Mesenchymal stem cell (in vitro differentiated cells and primary cell): ENCODE measurements at regions not wholly inside any gene's neighbourhood (a gene's known extent, or its start where the extent isn't known, plus 50 kb on each side); places are given as distances from the start of the nearest gene placed in this dataset.

Source experiments
- DNase-seq: peaks from one replicate; pipeline ENCODE4 v3.0.0-alpha.2; 2013
- H2AFZ ChIP-seq: one replicate; pipeline ENCODE4 v1.6.1; 2013; ENCODE audit warnings: low read depth, mild to moderate bottlenecking, control low read depth, inconsistent platforms, low read length, moderate library complexity
- H2AK5ac ChIP-seq: 2 replicates; pipeline ENCODE4 v1.6.1; 2013; ENCODE audit warnings: low read length, moderate library complexity, mild to moderate bottlenecking, inconsistent platforms; ENCODE audit not compliant: severe bottlenecking
- H2BK120ac ChIP-seq: one replicate; pipeline ENCODE4 v1.6.1; 2013; ENCODE audit warnings: low read depth, mild to moderate bottlenecking, inconsistent platforms, low read length, moderate library complexity
- H2BK12ac ChIP-seq, 2 experiments: one replicate each; pipeline ENCODE4 v1.6.1; 2013; ENCODE audit warnings: inconsistent platforms in 2 of 2, low read length in 2 of 2, mild to moderate bottlenecking in 2 of 2, moderate library complexity in 2 of 2, control low read depth in 1 of 2
- H2BK15ac ChIP-seq: one replicate; pipeline ENCODE4 v1.6.1; 2013; ENCODE audit warnings: mild to moderate bottlenecking, low read depth, inconsistent platforms; ENCODE audit not compliant: poor library complexity, severe bottlenecking
- H2BK5ac ChIP-seq: 2 replicates; pipeline ENCODE4 v1.6.1; 2013; ENCODE audit warnings: low read depth, mild to moderate bottlenecking, low read length, control low read depth, inconsistent platforms; ENCODE audit not compliant: poor library complexity, severe bottlenecking
- H3K14ac ChIP-seq, 2 experiments: one replicate each; pipeline ENCODE4 v1.6.1; 2013; ENCODE audit warnings: inconsistent platforms in 2 of 2, low read length in 2 of 2, control low read depth in 1 of 2, mild to moderate bottlenecking in 1 of 2, moderate library complexity in 1 of 2
- H3K18ac ChIP-seq, 2 experiments: one replicate each; pipeline ENCODE4 v1.6.1; 2013; ENCODE audit warnings: inconsistent platforms in 2 of 2, low read length in 2 of 2, control low read depth in 1 of 2, low read depth in 1 of 2, mild to moderate bottlenecking in 1 of 2
- H3K23ac ChIP-seq, 2 experiments: one replicate each; pipeline ENCODE4 v1.6.1; 2013; ENCODE audit warnings: inconsistent platforms in 2 of 2, low read length in 2 of 2, mild to moderate bottlenecking in 2 of 2, moderate library complexity in 2 of 2, control low read depth in 1 of 2
- H3K27ac ChIP-seq: 2 replicates; pipeline ENCODE4 v1.5.1; 2013; ENCODE audit warnings: mild to moderate bottlenecking, moderate library complexity, low read length, control low read depth, inconsistent platforms; ENCODE audit not compliant: poor library complexity, severe bottlenecking
- H3K27me3 ChIP-seq, 2 experiments: 2 replicates each; pipeline versions ENCODE4 v1.6.1 to v1.7.0; 2013; ENCODE audit warnings: low read length in 2 of 2, mild to moderate bottlenecking in 2 of 2, moderate library complexity in 2 of 2, control low read depth in 1 of 2, inconsistent platforms in 1 of 2; ENCODE audit not compliant: control insufficient read depth in 1 of 2, insufficient read depth in 1 of 2
- H3K36me3 ChIP-seq, 2 experiments: 2 replicates each; pipeline versions ENCODE4 v1.6.1 to v1.7.0; 2013; ENCODE audit warnings: low read length in 2 of 2, control low read depth in 1 of 2, inconsistent platforms in 1 of 2, low read depth in 1 of 2, mild to moderate bottlenecking in 1 of 2; ENCODE audit not compliant: insufficient read depth in 2 of 2, control insufficient read depth in 1 of 2
- H3K4ac ChIP-seq, 2 experiments: one replicate each; pipeline ENCODE4 v1.6.1; 2013; ENCODE audit warnings: inconsistent platforms in 2 of 2, low read length in 2 of 2, mild to moderate bottlenecking in 2 of 2, moderate library complexity in 2 of 2, control low read depth in 1 of 2, low read depth in 1 of 2
- H3K4me1 ChIP-seq: 2 replicates; pipeline ENCODE4 v1.6.1; 2013; ENCODE audit warnings: low read depth, low read length, control low read depth; ENCODE audit not compliant: control insufficient read depth, insufficient read depth
- H3K4me2 ChIP-seq: 2 replicates; pipeline ENCODE4 v1.6.1; 2013; ENCODE audit warnings: low read length, mild to moderate bottlenecking, inconsistent platforms; ENCODE audit not compliant: poor library complexity, severe bottlenecking
- H3K4me3 ChIP-seq, 2 experiments: 2 replicates each; pipeline versions ENCODE4 v1.5.1 to v1.7.0; 2013; ENCODE audit warnings: low read length in 2 of 2, mild to moderate bottlenecking in 2 of 2, control low read depth in 1 of 2, low read depth in 1 of 2; ENCODE audit not compliant: insufficient read depth in 1 of 2
- H3K79me1 ChIP-seq: replicated peaks from 2 replicates; pipeline ENCODE4 v1.6.1; 2013; ENCODE audit warnings: mild to moderate bottlenecking, control low read depth, low read length, inconsistent platforms; ENCODE audit not compliant: poor library complexity, severe bottlenecking
- H3K9ac ChIP-seq: 2 replicates; pipeline ENCODE4 v1.7.0; 2013; ENCODE audit warnings: mild to moderate bottlenecking, low read length, moderate library complexity
- H3K9me3 ChIP-seq: 2 replicates; pipeline ENCODE4 v1.7.0; 2013; ENCODE audit warnings: mild to moderate bottlenecking, low read length; ENCODE audit not compliant: control insufficient read depth
- H4K8ac ChIP-seq: one replicate; pipeline ENCODE4 v1.6.1; 2013; ENCODE audit warnings: inconsistent platforms, mild to moderate bottlenecking, low read length, moderate library complexity
- H4K91ac ChIP-seq: one replicate; pipeline ENCODE4 v1.6.1; 2013; ENCODE audit warnings: mild to moderate bottlenecking, low read length, inconsistent platforms
- WGBS: methylation state at CpG from one replicate; pipeline ENCODE4 v1.1.7; 2013; ENCODE audit warnings: mixed read lengths; 5-methylcytosine and 5-hydroxymethylcytosine counted together

GRCh38 chr13:34417896-34418295 is 524.2 kb upstream of the NBEA start:
- H2BK15ac ChIP-seq: no peak overlapping the region
- H3K36me3 ChIP-seq: no peaks in the 10 kb centered on the region
- no peaks in the 10 kb centered on the region for H3K27me3 ChIP-seq
- H3K23ac ChIP-seq: no peak overlapping the region
- no peak overlapping the region for H2AK5ac ChIP-seq
- no peak overlapping the region for H2AFZ ChIP-seq
- 94% methylated on average over 2 of the region's 4 CpGs for WGBS
- H3K4ac ChIP-seq: no peak overlapping the region
- no peak overlapping the region for H3K18ac ChIP-seq
- no peak overlapping the region for H4K91ac ChIP-seq
- no peak overlapping the region for H3K4me3 ChIP-seq
- DNase-seq: no peak
- no peak overlapping the region for H2BK5ac ChIP-seq
- H3K14ac ChIP-seq: no peak overlapping the region
- no peak overlapping the region for H3K27ac ChIP-seq
- H3K9ac ChIP-seq: no peak overlapping the region
- H3K9me3 ChIP-seq: no peaks in the 10 kb centered on the region
- no peak overlapping the region for H4K8ac ChIP-seq
- H3K4me2 ChIP-seq: no peak overlapping the region
- no peak overlapping the region for H2BK120ac ChIP-seq
- H3K79me1 ChIP-seq: no peaks in the 10 kb centered on the region
- H3K4me1 ChIP-seq: no peaks in the 10 kb centered on the region
- H2BK12ac ChIP-seq: no peak overlapping the region

DNA sequence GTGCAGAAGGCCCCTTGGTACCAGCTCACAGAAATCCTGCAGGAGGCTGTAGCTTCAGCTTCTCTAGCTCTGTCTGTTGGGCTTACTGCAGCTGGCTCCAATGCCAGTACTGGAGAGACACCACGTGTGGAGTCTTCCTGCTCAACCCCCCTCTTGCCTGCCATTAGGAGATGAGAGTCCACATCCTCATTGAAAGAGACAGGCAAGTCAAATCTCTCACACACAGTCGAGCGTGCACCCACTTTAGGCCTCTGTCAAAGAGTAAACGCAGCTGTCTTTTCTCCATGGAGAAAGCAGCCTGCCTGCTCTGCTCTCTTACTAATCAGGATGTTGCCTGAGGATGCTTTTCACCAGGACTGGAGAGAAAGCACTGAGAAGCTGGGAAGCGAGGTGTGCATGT is 523.0 kb upstream of the NBEA start:
- H3K4me1 ChIP-seq: no peaks in the 10 kb centered on the region
- no peaks in the 10 kb centered on the region for H3K36me3 ChIP-seq
- no peak overlapping the region for H3K4me3 ChIP-seq
- no peak overlapping the region for H2BK5ac ChIP-seq
- H4K91ac ChIP-seq: no peak overlapping the region
- H2AK5ac ChIP-seq: no peak overlapping the region
- no peaks in the 10 kb centered on the region for H3K79me1 ChIP-seq
- no peak overlapping the region for H2BK12ac ChIP-seq
- DNase-seq: peak; percentile 47
- no peak overlapping the region for H3K18ac ChIP-seq
- no peak overlapping the region for H4K8ac ChIP-seq
- no peak overlapping the region for H2BK120ac ChIP-seq
- no peak overlapping the region for H3K27ac ChIP-seq
- H3K9ac ChIP-seq: no peak overlapping the region
- no peak overlapping the region for H3K23ac ChIP-seq
- H2BK15ac ChIP-seq: no peak overlapping the region
- no peak overlapping the region for H3K14ac ChIP-seq
- H3K9me3 ChIP-seq: no peaks in the 10 kb centered on the region
- H3K4ac ChIP-seq: no peak overlapping the region
- no peaks in the 10 kb centered on the region for H3K27me3 ChIP-seq
- peak overlapping the region; percentile 21 for H2AFZ ChIP-seq
- 54% methylated on average over 5 of the region's 5 CpGs for WGBS
- no peak overlapping the region for H3K4me2 ChIP-seq

- WGBS: 92% methylated on average over 6 of the region's 6 CpGs
These were observed 522.3 kb upstream of the NBEA start for GRCh38 chr13:34419755-34420154.

GRCh38 chr13:34420702-34421346 is 521.2 kb upstream of the NBEA start:
- H3K18ac ChIP-seq: no peak overlapping the region
- no peak overlapping the region for H4K91ac ChIP-seq
- no peak overlapping the region for H3K4me3 ChIP-seq
- WGBS: 92% methylated on average over 3 of the region's 3 CpGs
- H3K4ac ChIP-seq: no peak overlapping the region
- H2AK5ac ChIP-seq: no peak overlapping the region
- H3K79me1 ChIP-seq: no peaks in the 10 kb centered on the region
- no peak overlapping the region for H3K23ac ChIP-seq
- no peaks in the 10 kb centered on the region for H3K4me1 ChIP-seq
- H4K8ac ChIP-seq: no peak overlapping the region
- H3K36me3 ChIP-seq: no peaks in the 10 kb centered on the region
- no peaks in the 10 kb centered on the region for H3K27me3 ChIP-seq
- H2BK120ac ChIP-seq: no peak overlapping the region
- no peak overlapping the region for H2BK15ac ChIP-seq
- no peak overlapping the region for H3K4me2 ChIP-seq
- H3K14ac ChIP-seq: no peak overlapping the region
- H3K9me3 ChIP-seq: no peaks in the 10 kb centered on the region
- no peak for DNase-seq
- H2BK5ac ChIP-seq: no peak overlapping the region
- no peak overlapping the region for H2BK12ac ChIP-seq
- no peak overlapping the region for H3K27ac ChIP-seq
- no peak overlapping the region for H2AFZ ChIP-seq
- no peak overlapping the region for H3K9ac ChIP-seq

More at GRCh38 chr13:34419755-34420154, 522.3 kb upstream of the NBEA start:
- no peaks in the 10 kb centered on the region for H3K36me3 ChIP-seq
- H3K18ac ChIP-seq: no peak overlapping the region
- no peak overlapping the region for H2AFZ ChIP-seq
- no peak overlapping the region for H2BK12ac ChIP-seq
- H3K4me1 ChIP-seq: no peaks in the 10 kb centered on the region
- H3K9ac ChIP-seq: no peak overlapping the region
- H2BK15ac ChIP-seq: no peak overlapping the region
- no peak overlapping the region for H3K4me3 ChIP-seq
- H2BK5ac ChIP-seq: no peak overlapping the region
- no peak overlapping the region for H4K8ac ChIP-seq
- no peak overlapping the region for H3K4ac ChIP-seq
- H2AK5ac ChIP-seq: no peak overlapping the region
- H3K4me2 ChIP-seq: no peak overlapping the region
- no peaks in the 10 kb centered on the region for H3K9me3 ChIP-seq
- no peak overlapping the region for H3K27ac ChIP-seq
- no peak overlapping the region for H4K91ac ChIP-seq
- no peaks in the 10 kb centered on the region for H3K27me3 ChIP-seq
- DNase-seq: no peak
- H3K79me1 ChIP-seq: no peaks in the 10 kb centered on the region
- H3K14ac ChIP-seq: no peak overlapping the region
- H3K23ac ChIP-seq: no peak overlapping the region
- H2BK120ac ChIP-seq: no peak overlapping the region
